Endothelial cell of umbilical vein (primary cell): ENCODE measurements at regions not wholly inside any gene's neighbourhood (a gene's known extent, or its start where the extent isn't known, plus 50 kb on each side); places are given as distances from the start of the nearest gene placed in this dataset.

ENCODE experiments used
- BruUV-seq: library from RNA; stranded (reverse); fragments of 400-500 nt; replicated peaks from 2 replicates; lab custom pipeline; 2021; lab: Mats Ljungman, UMichigan
- CTCF ChIA-PET: fragments of 300-600, 350-600 bp; sonication (Branson Sonifier 250); formaldehyde crosslinking; loops from one replicate; lab custom pipeline; 2021; ENCODE audit warnings: antibody characterized with exemption, inconsistent platforms; lab: Charles Lee
- POLR2A ChIA-PET: fragments of 300-600, 350-600 bp; sonication (Branson Sonifier 250); formaldehyde crosslinking; loops from one replicate; lab custom pipeline; 2021; ENCODE audit warnings: antibody characterized with exemption, inconsistent platforms; lab: Charles Lee
- DNase-seq: peaks from one replicate; pipeline ENCODE4 v3.0.0-alpha.2; 2011; ENCODE audit warnings: low read depth, low spot score
- FAIRE-seq: peaks from 2 replicates; lab custom pipeline; 2011; peaks lifted over from hg19 to GRCh38; lab: Jason Lieb, UNC
- H2AFZ ChIP-seq: 2 replicates; pipeline ENCODE4 v1.6.0; 2012; ENCODE audit warnings: low read depth, low read length, control low read depth, inconsistent platforms
- H3K27ac ChIP-seq: 2 replicates; pipeline ENCODE4 v1.5.1; 2011; ENCODE audit warnings: low read depth, mild to moderate bottlenecking, control low read depth, low read length, moderate library complexity; ENCODE audit not compliant: insufficient read depth
- H3K27me3 ChIP-seq, 2 experiments: 2 replicates each; pipeline versions ENCODE4 v1.6.0 to v1.6.1; 2011; ENCODE audit warnings: low read length in 2 of 2, mixed read lengths in 1 of 2; ENCODE audit not compliant: control insufficient read depth in 2 of 2, insufficient read depth in 2 of 2
- H3K36me3 ChIP-seq, 2 experiments: 2 replicates in 1 of 2; 3 replicates in 1 of 2; pipeline ENCODE4 v1.5.1; 2011; ENCODE audit warnings: low read length in 2 of 2, mild to moderate bottlenecking in 1 of 2, moderate library complexity in 1 of 2; ENCODE audit not compliant: control insufficient read depth in 2 of 2, insufficient read depth in 2 of 2; ENCODE audit errors: extremely low read depth in 1 of 2
- H3K4me1 ChIP-seq: 3 replicates; pipeline ENCODE4 v1.5.1; 2011; ENCODE audit warnings: mild to moderate bottlenecking, low read length; ENCODE audit not compliant: control insufficient read depth, insufficient read depth; ENCODE audit errors: extremely low read depth
- H3K4me2 ChIP-seq: 2 replicates; pipeline ENCODE4 v1.6.1; 2011; ENCODE audit warnings: low read length, control low read depth, mixed read lengths; ENCODE audit not compliant: insufficient read depth
- H3K4me3 ChIP-seq, 3 experiments: fragments of 200-600 bp in 1 of 3; sonication (generic), shearing (Covaris generic) in 1 of 3; replicated peaks in 1 of 3; 2 replicates each; pipeline ENCODE4 v1.5.1; 2011 to 2016; ENCODE audit warnings: control low read depth in 3 of 3, low read length in 3 of 3, mild to moderate bottlenecking in 2 of 3, inconsistent platforms in 1 of 3, low read depth in 1 of 3, moderate library complexity in 1 of 3; ENCODE audit not compliant: insufficient read depth in 1 of 3
- H3K79me2 ChIP-seq: 2 replicates; pipeline ENCODE4 v1.6.0; 2012; ENCODE audit warnings: low read length, inconsistent platforms; ENCODE audit not compliant: control insufficient read depth, insufficient read depth
- H3K9ac ChIP-seq: replicated peaks from 2 replicates; pipeline ENCODE3; 2011; ENCODE audit warnings: low read length, control low read depth; ENCODE audit not compliant: insufficient read depth; ENCODE audit errors: extremely low read depth
- H3K9me1 ChIP-seq: replicated peaks from 3 replicates; pipeline ENCODE4 v1.6.0; 2011; ENCODE audit warnings: mild to moderate bottlenecking, low read length; ENCODE audit not compliant: control insufficient read depth, insufficient read depth; ENCODE audit errors: extremely low read depth
- H3K9me3 ChIP-seq: replicated peaks from 2 replicates; pipeline ENCODE4 v1.5.1; 2012; ENCODE audit warnings: low read length, inconsistent platforms; ENCODE audit not compliant: control insufficient read depth, insufficient read depth
- H4K20me1 ChIP-seq: replicated peaks from 2 replicates; pipeline ENCODE3; 2011; ENCODE audit warnings: mild to moderate bottlenecking, low read length; ENCODE audit not compliant: control insufficient read depth, insufficient read depth; ENCODE audit errors: extremely low read depth
- EZH2 ChIP-seq: IDR thresholded peaks from 2 replicates; pipeline ENCODE4 v1.6.1; 2012; ENCODE audit warnings: borderline replicate concordance, low read depth, mild to moderate bottlenecking, moderate library complexity, low read length, inconsistent platforms; ENCODE audit not compliant: severe bottlenecking
- FOS ChIP-seq: IDR thresholded peaks from 2 replicates; pipeline ENCODE4 v1.6.1; 2011; ENCODE audit warnings: mild to moderate bottlenecking, low read length, moderate library complexity, borderline replicate concordance; ENCODE audit not compliant: insufficient read depth
- GATA2 ChIP-seq: IDR thresholded peaks from 2 replicates; pipeline ENCODE4 v1.7.0; 2011; ENCODE audit warnings: low read depth, mild to moderate bottlenecking, moderate library complexity, mixed read lengths, low read length; ENCODE audit not compliant: insufficient read length, insufficient read depth
- JUN ChIP-seq: IDR thresholded peaks from 2 replicates; pipeline ENCODE4 v1.6.1; 2011; ENCODE audit warnings: borderline replicate concordance, low read depth; ENCODE audit not compliant: insufficient read length, insufficient read depth
- MYC ChIP-seq: IDR thresholded peaks from one replicate; pipeline ENCODE4 v1.6.1; 2011; ENCODE audit warnings: mild to moderate bottlenecking, low read depth, low read length
- POLR2A ChIP-seq: IDR thresholded peaks from 2 replicates; pipeline ENCODE4 v1.6.1; 2012; ENCODE audit warnings: low read depth, mild to moderate bottlenecking, control low read depth, low read length
- POLR2AphosphoS5 ChIP-seq: IDR thresholded peaks from 2 replicates; pipeline ENCODE4 v1.6.1; 2012; ENCODE audit warnings: low read depth, mild to moderate bottlenecking, control low read depth, low read length, moderate library complexity; ENCODE audit not compliant: insufficient read depth
- dilution Hi-C: fragments of 300-500 bp; cut with MboI; formaldehyde crosslinking; loops from one replicate; pipeline ENCODE4 v1.15.0; 2019; ENCODE audit warnings: low sequenced_read_pairs; ENCODE audit not compliant: extremely low pct_ligation_motif_present
- intact Hi-C: fragments of 100-400 bp; cut with micrococcal nuclease; formaldehyde crosslinking; loops from one replicate; pipeline ENCODE4 v1.10.0; 2022
- TF ChIP-seq, protein P1 (sequence below), 2 donors: IDR thresholded peaks; 1 replicate in 1 of 2; 2 replicates in 1 of 2; pipeline ENCODE4 v1.5.1; 2011; ENCODE audit warnings: low read length in 2 of 2, mild to moderate bottlenecking in 2 of 2, moderate library complexity in 2 of 2, control low read depth in 1 of 2, inconsistent platforms in 1 of 2, low read depth in 1 of 2; ENCODE audit not compliant: insufficient read depth in 1 of 2; ENCODE audit errors: extremely low read depth in 1 of 2
- TF ChIP-seq, protein P2 (sequence below): IDR thresholded peaks from 2 replicates; pipeline ENCODE4 v1.6.1; 2011; ENCODE audit not compliant: insufficient read depth, insufficient read length

DNA sequence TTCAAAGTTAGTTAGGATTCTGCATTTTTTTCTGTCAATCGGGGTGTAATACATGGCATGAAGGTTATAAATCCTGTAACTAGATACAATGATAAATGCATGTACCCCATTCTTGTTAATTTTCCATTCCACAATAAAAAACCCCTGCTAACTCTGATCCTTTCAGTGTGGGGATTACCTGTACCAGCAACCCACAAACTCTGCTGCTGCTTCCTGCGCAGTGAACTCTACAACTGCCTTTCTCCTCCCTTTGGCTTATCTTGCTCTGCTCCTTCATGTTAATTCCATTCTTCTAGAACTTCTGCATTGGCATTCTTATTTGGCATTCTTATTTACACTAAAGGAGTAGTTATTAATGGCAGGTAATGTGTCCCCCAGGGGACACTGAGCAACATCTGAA is 273.1 kb downstream of the KLF12 start:
- Histone ChIP-seq H3K4me1 (no peaks in the 10 kb centered on the region), H3K4me2 (no peak overlapping the region), H3K27me3 (no peaks in the 10 kb centered on the region), H3K9ac (no peak overlapping the region), H3K9me3 (no peaks in the 10 kb centered on the region), H3K79me2 (no peaks in the 10 kb centered on the region), H4K20me1 (no peaks in the 10 kb centered on the region), H3K4me3 (no peak overlapping the region), H3K27ac (no peak overlapping the region), H3K9me1 (no peaks in the 10 kb centered on the region), H3K36me3 (no peaks in the 10 kb centered on the region), H2AFZ (no peak overlapping the region)
- no peak for DNase-seq
- ChIA-PET POLR2A (no interaction called here), CTCF (interaction anchor here (3.4 kb wide), 1 partner anchor 13 kb away, joined by 11 read pairs; no protein-coding TSS in a partner anchor)
- no TSS peak for BruUV-seq
- intact Hi-C loops: no loop called here
- TF ChIP-seq EZH2 (no peak), FOS (no peak), GATA2 (no peak), MYC (no peak), POLR2A (no peak), JUN (no peak), POLR2AphosphoS5 (no peak)
- TF ChIP-seq, protein P1, sequence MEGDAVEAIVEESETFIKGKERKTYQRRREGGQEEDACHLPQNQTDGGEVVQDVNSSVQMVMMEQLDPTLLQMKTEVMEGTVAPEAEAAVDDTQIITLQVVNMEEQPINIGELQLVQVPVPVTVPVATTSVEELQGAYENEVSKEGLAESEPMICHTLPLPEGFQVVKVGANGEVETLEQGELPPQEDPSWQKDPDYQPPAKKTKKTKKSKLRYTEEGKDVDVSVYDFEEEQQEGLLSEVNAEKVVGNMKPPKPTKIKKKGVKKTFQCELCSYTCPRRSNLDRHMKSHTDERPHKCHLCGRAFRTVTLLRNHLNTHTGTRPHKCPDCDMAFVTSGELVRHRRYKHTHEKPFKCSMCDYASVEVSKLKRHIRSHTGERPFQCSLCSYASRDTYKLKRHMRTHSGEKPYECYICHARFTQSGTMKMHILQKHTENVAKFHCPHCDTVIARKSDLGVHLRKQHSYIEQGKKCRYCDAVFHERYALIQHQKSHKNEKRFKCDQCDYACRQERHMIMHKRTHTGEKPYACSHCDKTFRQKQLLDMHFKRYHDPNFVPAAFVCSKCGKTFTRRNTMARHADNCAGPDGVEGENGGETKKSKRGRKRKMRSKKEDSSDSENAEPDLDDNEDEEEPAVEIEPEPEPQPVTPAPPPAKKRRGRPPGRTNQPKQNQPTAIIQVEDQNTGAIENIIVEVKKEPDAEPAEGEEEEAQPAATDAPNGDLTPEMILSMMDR (IDR thresholded peaks at IDR 0.05; ENCODE audit: extremely low read depth in 1 of 2, insufficient read depth in 1 of 2, low read depth in 1 of 2, low read length in 2 of 2): no peak
- TF ChIP-seq, protein P2, sequence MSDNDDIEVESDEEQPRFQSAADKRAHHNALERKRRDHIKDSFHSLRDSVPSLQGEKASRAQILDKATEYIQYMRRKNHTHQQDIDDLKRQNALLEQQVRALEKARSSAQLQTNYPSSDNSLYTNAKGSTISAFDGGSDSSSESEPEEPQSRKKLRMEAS: no peak
- dilution Hi-C loops: no loop called here
- no peak for FAIRE-seq
